K562 (cell line): ENCODE measurements at regions not wholly inside any gene's neighbourhood (a gene's known extent, or its start where the extent isn't known, plus 50 kb on each side); places are given as distances from the start of the nearest gene placed in this dataset.

Source experiments
- ATAC-seq: fragments of 200-7000 bp; cut with Tn5 transposase; 3 replicates; pipeline ENCODE4 v1.9.1; 2020; ENCODE audit warnings: moderate library complexity
- BruUV-seq: library from RNA; stranded (reverse); fragments of 400-500 nt; replicated peaks from 2 replicates; lab custom pipeline; 2021; lab: Mats Ljungman, UMichigan
- CTCF ChIA-PET: fragments of 300-600 bp; formaldehyde crosslinking; extraction: SDS; loops from one replicate; lab custom pipeline; 2021; ENCODE audit warnings: low intra/inter-chr PET ratio; lab: Yijun Ruan, JAX
- POLR2A ChIA-PET: fragments of 300-600, 350-650 bp; sonication (Branson Sonifier 250); formaldehyde crosslinking; extraction: SDS; loops from one replicate; lab custom pipeline; 2021; ENCODE audit warnings: antibody characterized with exemption, inconsistent platforms; lab: Yijun Ruan, JAX
- DNase-seq, 4 experiments: peaks; one replicate each; pipeline versions ENCODE4 v3.0.0 to v3.0.0-alpha.2; 2011 to 2018; ENCODE audit warnings: low spot score in 3 of 4, mixed read lengths in 3 of 4; ENCODE audit errors: extremely low read depth in 1 of 4
- FAIRE-seq: peaks from 2 replicates; lab custom pipeline; 2011; peaks lifted over from hg19 to GRCh38; lab: Jason Lieb, UNC
- H2AFZ ChIP-seq: 2 replicates; pipeline ENCODE4 v1.6.0; 2011; ENCODE audit warnings: low read depth, low read length, control low read depth, inconsistent platforms
- H3K27ac ChIP-seq: fragments of 200-600 bp; 3 replicates; pipeline ENCODE4 v1.8.0; 2011; ENCODE audit warnings: low read depth, mild to moderate bottlenecking, control low read depth, inconsistent platforms, low read length, moderate library complexity, mixed read lengths; ENCODE audit errors: extremely low read depth
- H3K27me3 ChIP-seq, 2 experiments: fragments of 300-600 bp in 1 of 2; 2 replicates in 1 of 2; 3 replicates in 1 of 2; pipeline versions ENCODE4 v1.6.0 to v1.8.0; 2011; ENCODE audit warnings: inconsistent platforms in 2 of 2, low read length in 2 of 2, mild to moderate bottlenecking in 1 of 2, mixed read lengths in 1 of 2, moderate library complexity in 1 of 2; ENCODE audit not compliant: control insufficient read depth in 2 of 2, insufficient read depth in 2 of 2
- H3K36me3 ChIP-seq: fragments of 300-600 bp; 3 replicates; pipeline ENCODE4 v1.8.0; 2011; ENCODE audit warnings: mild to moderate bottlenecking, low read length, inconsistent platforms; ENCODE audit not compliant: control insufficient read depth, insufficient read depth
- H3K4me1 ChIP-seq, 2 experiments: fragments of 200-600 bp in 1 of 2; replicated peaks in 1 of 2; 2 replicates in 1 of 2; 3 replicates in 1 of 2; pipeline versions ENCODE4 v1.5.1 to v1.8.0; 2011; ENCODE audit warnings: inconsistent platforms in 2 of 2, low read length in 2 of 2, mild to moderate bottlenecking in 1 of 2, mixed read lengths in 1 of 2, moderate library complexity in 1 of 2; ENCODE audit not compliant: control insufficient read depth in 2 of 2, insufficient read depth in 2 of 2
- H3K4me2 ChIP-seq: 2 replicates; pipeline ENCODE4 v1.6.1; 2011; ENCODE audit warnings: low read length, control low read depth, inconsistent platforms, mixed read lengths; ENCODE audit not compliant: insufficient read depth
- H3K4me3 ChIP-seq: fragments of 200-600 bp; sonication (generic), shearing (Covaris generic); 2 replicates; pipeline ENCODE4 v1.5.1; 2016; ENCODE audit warnings: control low read depth, inconsistent platforms
- H3K79me2 ChIP-seq: fragments of 200-600 bp; 3 replicates; pipeline ENCODE4 v1.8.0; 2011; ENCODE audit warnings: low read length, inconsistent platforms; ENCODE audit not compliant: control insufficient read depth, insufficient read depth
- H3K9ac ChIP-seq, 2 experiments: 2 replicates each; pipeline versions ENCODE4 v1.6.0 to v1.6.1; 2011; ENCODE audit warnings: low read depth in 2 of 2, low read length in 2 of 2, control low read depth in 1 of 2, inconsistent platforms in 1 of 2, mild to moderate bottlenecking in 1 of 2, mixed read lengths in 1 of 2; ENCODE audit not compliant: insufficient read depth in 1 of 2
- H3K9me1 ChIP-seq: one replicate; pipeline ENCODE4 v1.6.0; 2011; ENCODE audit warnings: inconsistent platforms, mild to moderate bottlenecking, low read length, moderate library complexity; ENCODE audit not compliant: control insufficient read depth, insufficient read depth
- H3K9me3 ChIP-seq: replicated peaks from 2 replicates; pipeline ENCODE4 v1.5.1; 2011; ENCODE audit warnings: low read depth, low read length, inconsistent platforms; ENCODE audit not compliant: control insufficient read depth, insufficient read depth
- H4K20me1 ChIP-seq: replicated peaks from 2 replicates; pipeline ENCODE4 v1.6.1; 2011; ENCODE audit warnings: low read length, inconsistent platforms, mixed read lengths; ENCODE audit not compliant: control insufficient read depth, insufficient read depth
- ADNP ChIP-seq: fragments of 200-800 bp; sonication (Bioruptor generic); IDR thresholded peaks from 2 replicates; pipeline ENCODE4 v1.6.1; 2016; ENCODE audit warnings: missing genetic modification characterization, missing compliant biosample characterization
- BDP1 ChIP-seq: IDR thresholded peaks from 3 replicates; pipeline ENCODE4 v1.6.1; 2011; ENCODE audit not compliant: insufficient read length, insufficient read depth
- DIDO1 ChIP-seq: fragments of 450-650 bp; IDR thresholded peaks from 2 replicates; pipeline ENCODE4 v1.6.1; 2016; ENCODE audit warnings: low read depth, missing biosample characterization, missing genetic modification characterization
- ESRRB ChIP-seq: fragments of 250-450 bp; sonication (Bioruptor Pico); IDR thresholded peaks from 2 replicates; pipeline ENCODE4 v1.5.0; 2020; ENCODE audit warnings: mild to moderate bottlenecking, moderate library complexity, borderline replicate concordance
- HDAC8 ChIP-seq: fragments of 450-650 bp; IDR thresholded peaks from 2 replicates; pipeline ENCODE4 v1.6.1; 2016; ENCODE audit warnings: mild to moderate bottlenecking, missing genetic modification characterization, moderate library complexity, missing compliant biosample characterization
- WGBS: fragments of 100-300 bp; shearing (Covaris generic); methylation state at CpG from one replicate; pipeline ENCODE4 v1.1.6; 2016; ENCODE audit warnings: low coverage, mixed read lengths; ENCODE audit not compliant: insufficient coverage; ENCODE audit errors: missing lambda C conversion rate; 5-methylcytosine and 5-hydroxymethylcytosine counted together
- in situ Hi-C: fragments of 300-500 bp; cut with MboI; formaldehyde crosslinking; loops from 4 replicates; pipeline ENCODE4 v1.15.0; 2018; ENCODE audit warnings: inconsistent platforms, mixed read lengths
- intact Hi-C: fragments of 100-400 bp; cut with micrococcal nuclease; formaldehyde crosslinking; loops from 2 replicates; pipeline ENCODE4 v1.14.2; 2022
- TF ChIP-seq, protein P1 (sequence below): fragments of 250-450 bp; sonication (Bioruptor Pico); IDR thresholded peaks from 2 replicates; pipeline ENCODE4 v1.4.0; 2020

- Histone ChIP-seq H3K36me3 (no peaks in the 10 kb centered on the region), H3K9me1 (no peaks in the 10 kb centered on the region)
- DNase-seq = no peak
- TF ChIP-seq ADNP (tag) = no peak
- TF ChIP-seq BDP1 = no peak
- TF ChIP-seq ESRRB (CRISPR knock-in tag) = no peak
- TF ChIP-seq DIDO1 (tag) = no peak
- TF ChIP-seq, protein P1, sequence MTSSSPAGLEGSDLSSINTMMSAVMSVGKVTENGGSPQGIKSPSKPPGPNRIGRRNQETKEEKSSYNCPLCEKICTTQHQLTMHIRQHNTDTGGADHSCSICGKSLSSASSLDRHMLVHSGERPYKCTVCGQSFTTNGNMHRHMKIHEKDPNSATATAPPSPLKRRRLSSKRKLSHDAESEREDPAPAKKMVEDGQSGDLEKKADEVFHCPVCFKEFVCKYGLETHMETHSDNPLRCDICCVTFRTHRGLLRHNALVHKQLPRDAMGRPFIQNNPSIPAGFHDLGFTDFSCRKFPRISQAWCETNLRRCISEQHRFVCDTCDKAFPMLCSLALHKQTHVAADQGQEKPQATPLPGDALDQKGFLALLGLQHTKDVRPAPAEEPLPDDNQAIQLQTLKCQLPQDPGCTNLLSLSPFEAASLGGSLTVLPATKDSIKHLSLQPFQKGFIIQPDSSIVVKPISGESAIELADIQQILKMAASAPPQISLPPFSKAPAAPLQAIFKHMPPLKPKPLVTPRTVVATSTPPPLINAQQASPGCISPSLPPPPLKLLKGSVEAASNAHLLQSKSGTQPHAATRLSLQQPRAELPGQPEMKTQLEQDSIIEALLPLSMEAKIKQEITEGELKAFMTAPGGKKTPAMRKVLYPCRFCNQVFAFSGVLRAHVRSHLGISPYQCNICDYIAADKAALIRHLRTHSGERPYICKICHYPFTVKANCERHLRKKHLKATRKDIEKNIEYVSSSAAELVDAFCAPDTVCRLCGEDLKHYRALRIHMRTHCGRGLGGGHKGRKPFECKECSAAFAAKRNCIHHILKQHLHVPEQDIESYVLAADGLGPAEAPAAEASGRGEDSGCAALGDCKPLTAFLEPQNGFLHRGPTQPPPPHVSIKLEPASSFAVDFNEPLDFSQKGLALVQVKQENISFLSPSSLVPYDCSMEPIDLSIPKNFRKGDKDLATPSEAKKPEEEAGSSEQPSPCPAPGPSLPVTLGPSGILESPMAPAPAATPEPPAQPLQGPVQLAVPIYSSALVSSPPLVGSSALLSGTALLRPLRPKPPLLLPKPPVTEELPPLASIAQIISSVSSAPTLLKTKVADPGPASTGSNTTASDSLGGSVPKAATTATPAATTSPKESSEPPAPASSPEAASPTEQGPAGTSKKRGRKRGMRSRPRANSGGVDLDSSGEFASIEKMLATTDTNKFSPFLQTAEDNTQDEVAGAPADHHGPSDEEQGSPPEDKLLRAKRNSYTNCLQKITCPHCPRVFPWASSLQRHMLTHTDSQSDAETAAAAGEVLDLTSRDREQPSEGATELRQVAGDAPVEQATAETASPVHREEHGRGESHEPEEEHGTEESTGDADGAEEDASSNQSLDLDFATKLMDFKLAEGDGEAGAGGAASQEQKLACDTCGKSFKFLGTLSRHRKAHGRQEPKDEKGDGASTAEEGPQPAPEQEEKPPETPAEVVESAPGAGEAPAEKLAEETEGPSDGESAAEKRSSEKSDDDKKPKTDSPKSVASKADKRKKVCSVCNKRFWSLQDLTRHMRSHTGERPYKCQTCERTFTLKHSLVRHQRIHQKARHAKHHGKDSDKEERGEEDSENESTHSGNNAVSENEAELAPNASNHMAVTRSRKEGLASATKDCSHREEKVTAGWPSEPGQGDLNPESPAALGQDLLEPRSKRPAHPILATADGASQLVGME (CRISPR knock-in tag) = no peak
- no peak for TF ChIP-seq HDAC8 (tag)
- TF ChIP-seq, all 486 proteins: peak for 0
- intact Hi-C loops = no loop called here
- in situ Hi-C loops = no loop called here
- no peaks in the 10 kb centered on the region for H4K20me1 ChIP-seq
- no peak for ATAC-seq
- no peak overlapping the region for H3K9ac ChIP-seq
- no peaks in the 10 kb centered on the region for H3K79me2 ChIP-seq
- FAIRE-seq = no peak
- no peaks in the 10 kb centered on the region for H3K4me1 ChIP-seq
- no peaks in the 10 kb centered on the region for H3K27me3 ChIP-seq
- no peak overlapping the region for H3K27ac ChIP-seq
- 0% methylated on average over 4 of the region's 4 CpGs for WGBS
- H3K4me3 ChIP-seq = no peak overlapping the region
- no TSS peak for BruUV-seq
- no peak overlapping the region for H3K4me2 ChIP-seq
- CTCF ChIA-PET = no interaction called here
- POLR2A ChIA-PET = no interaction called here
- H2AFZ ChIP-seq = no peak overlapping the region
- no peaks in the 10 kb centered on the region for H3K9me3 ChIP-seq
These were observed 205.6 kb downstream of the TMEM182 start for GRCh38 chr2:102967451-102967850.
